Hepatocyte (in vitro differentiated cells): ENCODE measurements at regions not wholly inside any gene's neighbourhood (a gene's known extent, or its start where the extent isn't known, plus 50 kb on each side); places are given as distances from the start of the nearest gene placed in this dataset.

Source experiments
- EZH2 ChIP-seq: fragments of 200-600 bp; sonication (generic); IDR thresholded peaks from 2 replicates; pipeline ENCODE4 v1.6.1; 2016; ENCODE audit warnings: antibody characterized with exemption, mild to moderate bottlenecking, borderline replicate concordance
- TF ChIP-seq, protein P1 (sequence below): fragments of 200-600 bp; sonication (generic); IDR thresholded peaks from 2 replicates; pipeline ENCODE4 v1.5.1; 2016; ENCODE audit warnings: antibody characterized with exemption, mild to moderate bottlenecking; ENCODE audit not compliant: poor library complexity

- TF ChIP-seq, protein P1, sequence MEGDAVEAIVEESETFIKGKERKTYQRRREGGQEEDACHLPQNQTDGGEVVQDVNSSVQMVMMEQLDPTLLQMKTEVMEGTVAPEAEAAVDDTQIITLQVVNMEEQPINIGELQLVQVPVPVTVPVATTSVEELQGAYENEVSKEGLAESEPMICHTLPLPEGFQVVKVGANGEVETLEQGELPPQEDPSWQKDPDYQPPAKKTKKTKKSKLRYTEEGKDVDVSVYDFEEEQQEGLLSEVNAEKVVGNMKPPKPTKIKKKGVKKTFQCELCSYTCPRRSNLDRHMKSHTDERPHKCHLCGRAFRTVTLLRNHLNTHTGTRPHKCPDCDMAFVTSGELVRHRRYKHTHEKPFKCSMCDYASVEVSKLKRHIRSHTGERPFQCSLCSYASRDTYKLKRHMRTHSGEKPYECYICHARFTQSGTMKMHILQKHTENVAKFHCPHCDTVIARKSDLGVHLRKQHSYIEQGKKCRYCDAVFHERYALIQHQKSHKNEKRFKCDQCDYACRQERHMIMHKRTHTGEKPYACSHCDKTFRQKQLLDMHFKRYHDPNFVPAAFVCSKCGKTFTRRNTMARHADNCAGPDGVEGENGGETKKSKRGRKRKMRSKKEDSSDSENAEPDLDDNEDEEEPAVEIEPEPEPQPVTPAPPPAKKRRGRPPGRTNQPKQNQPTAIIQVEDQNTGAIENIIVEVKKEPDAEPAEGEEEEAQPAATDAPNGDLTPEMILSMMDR = no peak
- TF ChIP-seq EZH2 = no peak
Observed at GRCh38 chr18:78108554-78108953, 858.9 kb downstream of the GALR1 start.
